HCT116 (cell line): ENCODE measurements at regions not wholly inside any gene's neighbourhood (a gene's known extent, or its start where the extent isn't known, plus 50 kb on each side); places are given as distances from the start of the nearest gene placed in this dataset.

Experiments
- ATAC-seq: fragments of 200-7000 bp; cut with Tn5 transposase; 2 replicates; pipeline ENCODE4 v1.9.1; 2020; ENCODE audit warnings: mild to moderate bottlenecking, moderate library complexity
- BruUV-seq: library from RNA; stranded (reverse); fragments of 400-500 nt; replicated peaks from 2 replicates; lab custom pipeline; 2021; lab: Mats Ljungman, UMichigan
- CTCF ChIA-PET: fragments of 300-600 bp; sonication (Branson Sonifier 250); formaldehyde crosslinking; loops from one replicate; lab custom pipeline; 2021; ENCODE audit warnings: antibody characterized with exemption; lab: Charles Lee
- POLR2A ChIA-PET: fragments of 300-600, 350-600 bp; sonication (Branson Sonifier 250); formaldehyde crosslinking; loops from one replicate; lab custom pipeline; 2021; ENCODE audit warnings: antibody characterized with exemption; lab: Charles Lee
- RAD21 ChIA-PET, 2 experiments: fragments of 300-600 bp; sonication (Branson Sonifier 250); formaldehyde crosslinking; loops; one replicate each; lab custom pipeline; 2023; ENCODE audit warnings: low total read pairs in 2 of 2; ENCODE audit not compliant: uncharacterized antibody in 2 of 2, unreplicated experiment in 2 of 2, low non-redundant PET in 1 of 2; lab: Charles Lee
- DNase-seq: peaks from one replicate; pipeline ENCODE4 v3.0.0-alpha.2; 2010; ENCODE audit warnings: low read depth, low spot score
- H2AFZ ChIP-seq: fragments of 200-600 bp; shearing (Covaris generic), sonication (generic); 2 replicates; pipeline ENCODE4 v1.6.1; 2017; ENCODE audit warnings: low read depth, mixed run types, mixed read lengths, antibody characterized with exemption, low read length; ENCODE audit not compliant: poor library complexity, severe bottlenecking
- H3K27ac ChIP-seq: 2 replicates; pipeline ENCODE4 v1.5.1; 2012; ENCODE audit warnings: low read depth, low read length
- H3K27me3 ChIP-seq: fragments of 200-600 bp; sonication (generic); 2 replicates; pipeline ENCODE4 v1.6.1; 2016; ENCODE audit warnings: mixed run types, low read length, mixed read lengths; ENCODE audit not compliant: insufficient read depth
- H3K36me3 ChIP-seq, 2 experiments: fragments of 200-500 bp in 1 of 2; fragments of 200-600 bp in 1 of 2; sonication (Bioruptor generic) in 1 of 2; sonication (generic) in 1 of 2; 2 replicates each; pipeline versions ENCODE4 v1.5.1 to v1.6.1; 2014 to 2016; ENCODE audit warnings: low read length in 2 of 2, inconsistent platforms in 1 of 2, mixed read lengths in 1 of 2, mixed run types in 1 of 2; ENCODE audit not compliant: insufficient read depth in 2 of 2, control insufficient read depth in 1 of 2
- H3K4me1 ChIP-seq, 2 experiments: fragments of 200-600 bp in 1 of 2; sonication (generic) in 1 of 2; 2 replicates each; pipeline versions ENCODE4 v1.5.1 to v1.6.1; 2012 to 2017; ENCODE audit warnings: low read length in 2 of 2, inconsistent platforms in 1 of 2, mild to moderate bottlenecking in 1 of 2, mixed read lengths in 1 of 2, mixed run types in 1 of 2, moderate library complexity in 1 of 2; ENCODE audit not compliant: insufficient read depth in 2 of 2, control insufficient read depth in 1 of 2
- H3K4me2 ChIP-seq: fragments of 200-600 bp; sonication (generic); 2 replicates; pipeline ENCODE4 v1.6.1; 2017; ENCODE audit warnings: mixed run types, low read length, mixed read lengths
- H3K4me3 ChIP-seq, 2 experiments: fragments of 200-600 bp in 1 of 2; sonication (generic) in 1 of 2; replicated peaks in 1 of 2; 2 replicates each; pipeline ENCODE4 v1.5.1; 2011 to 2016; ENCODE audit warnings: low read length in 2 of 2, control low read depth in 1 of 2, low read depth in 1 of 2, mild to moderate bottlenecking in 1 of 2, mixed read lengths in 1 of 2, mixed run types in 1 of 2
- H3K79me2 ChIP-seq: fragments of 200-600 bp; sonication (generic); 2 replicates; pipeline ENCODE4 v1.6.1; 2017; ENCODE audit warnings: mild to moderate bottlenecking, mixed run types, low read length, moderate library complexity, mixed read lengths; ENCODE audit not compliant: insufficient read depth
- H3K9ac ChIP-seq: fragments of 200-600 bp; sonication (generic); 2 replicates; pipeline ENCODE4 v1.6.1; 2016; ENCODE audit warnings: low read length, mixed read lengths
- H3K9me2 ChIP-seq: fragments of 200-600 bp; sonication (generic), shearing (Covaris generic); 2 replicates; pipeline ENCODE4 v1.6.1; 2017; ENCODE audit warnings: mixed run types, mild to moderate bottlenecking, moderate library complexity; ENCODE audit not compliant: insufficient read depth
- H3K9me3 ChIP-seq, 2 experiments: fragments of 200-500 bp in 1 of 2; fragments of 200-600 bp in 1 of 2; sonication (Bioruptor generic) in 1 of 2; sonication (generic) in 1 of 2; 2 replicates each; pipeline ENCODE4 v1.6.1; 2014 to 2017; ENCODE audit warnings: low read length in 2 of 2, mixed read lengths in 2 of 2, inconsistent platforms in 1 of 2, low read depth in 1 of 2, mild to moderate bottlenecking in 1 of 2, mixed run types in 1 of 2, moderate library complexity in 1 of 2; ENCODE audit not compliant: control insufficient read depth in 1 of 2, insufficient read depth in 1 of 2
- H4K20me1 ChIP-seq: fragments of 200-600 bp; sonication (generic), shearing (Covaris generic); 2 replicates; pipeline ENCODE4 v1.6.1; 2017; ENCODE audit warnings: mixed run types, mild to moderate bottlenecking, moderate library complexity; ENCODE audit not compliant: insufficient read depth
- ATF3 ChIP-seq: IDR thresholded peaks from 2 replicates; pipeline ENCODE4 v1.6.1; 2012
- FOSL1 ChIP-seq: IDR thresholded peaks from 2 replicates; pipeline ENCODE4 v1.6.1; 2012; ENCODE audit warnings: low read depth
- JUND ChIP-seq: IDR thresholded peaks from 2 replicates; pipeline ENCODE4 v1.6.1; 2012
- SIN3A ChIP-seq: IDR thresholded peaks from 2 replicates; pipeline ENCODE4 v1.6.1; 2012; ENCODE audit warnings: low read depth
- ZFX ChIP-seq: fragments of 450-650 bp; IDR thresholded peaks from 2 replicates; pipeline ENCODE4 v1.6.1; 2017
- ZNF274 ChIP-seq: fragments of 200-500 bp; sonication (Bioruptor generic); IDR thresholded peaks from 2 replicates; pipeline ENCODE4 v1.6.1; 2014; ENCODE audit warnings: mild to moderate bottlenecking, low read depth, low read length, inconsistent platforms
- intact Hi-C: fragments of 100-400 bp; cut with micrococcal nuclease; formaldehyde crosslinking; loops from 2 replicates; pipeline ENCODE4 v1.10.0; 2022
- TF ChIP-seq, protein P1 (sequence below), 3 experiments: fragments of 200-600 bp in 1 of 3; sonication (generic) in 1 of 3; IDR thresholded peaks in 2 of 3; conservative IDR thresholded peaks in 1 of 3; 2 replicates each; pipeline ENCODE4 v1.5.1; 2012 to 2017; ENCODE audit warnings: low read depth in 2 of 3, low read length in 2 of 3, antibody characterized with exemption in 1 of 3, borderline replicate concordance in 1 of 3, control low read depth in 1 of 3, mild to moderate bottlenecking in 1 of 3, mixed read lengths in 1 of 3, mixed run types in 1 of 3, moderate library complexity in 1 of 3; ENCODE audit not compliant: insufficient read depth in 1 of 3

- Histone ChIP-seq H3K9ac (no peak overlapping the region), H2AFZ (no peak overlapping the region), H3K4me2 (no peak overlapping the region), H3K4me1 (no peaks in the 10 kb centered on the region), H4K20me1 (no peaks in the 10 kb centered on the region), H3K79me2 (no peaks in the 10 kb centered on the region), H3K9me3 (no peaks in the 10 kb centered on the region), H3K4me3 (no peak overlapping the region), H3K36me3 (no peaks in the 10 kb centered on the region), H3K9me2 (no peaks in the 10 kb centered on the region), H3K27ac (no peak overlapping the region), H3K27me3 (0 out of 2 replicates have a peak, but pooled peaks cover 15% of the 10 kb centered on the region)
- intact Hi-C loops = no loop called here
- RAD21 ChIA-PET = no interaction called here
- CTCF ChIA-PET = no interaction called here
- DNase-seq = no peak
- TF ChIP-seq ATF3 (no peak), ZFX (no peak), ZNF274 (no peak), SIN3A (no peak), JUND (no peak), FOSL1 (no peak)
- TF ChIP-seq, protein P1, sequence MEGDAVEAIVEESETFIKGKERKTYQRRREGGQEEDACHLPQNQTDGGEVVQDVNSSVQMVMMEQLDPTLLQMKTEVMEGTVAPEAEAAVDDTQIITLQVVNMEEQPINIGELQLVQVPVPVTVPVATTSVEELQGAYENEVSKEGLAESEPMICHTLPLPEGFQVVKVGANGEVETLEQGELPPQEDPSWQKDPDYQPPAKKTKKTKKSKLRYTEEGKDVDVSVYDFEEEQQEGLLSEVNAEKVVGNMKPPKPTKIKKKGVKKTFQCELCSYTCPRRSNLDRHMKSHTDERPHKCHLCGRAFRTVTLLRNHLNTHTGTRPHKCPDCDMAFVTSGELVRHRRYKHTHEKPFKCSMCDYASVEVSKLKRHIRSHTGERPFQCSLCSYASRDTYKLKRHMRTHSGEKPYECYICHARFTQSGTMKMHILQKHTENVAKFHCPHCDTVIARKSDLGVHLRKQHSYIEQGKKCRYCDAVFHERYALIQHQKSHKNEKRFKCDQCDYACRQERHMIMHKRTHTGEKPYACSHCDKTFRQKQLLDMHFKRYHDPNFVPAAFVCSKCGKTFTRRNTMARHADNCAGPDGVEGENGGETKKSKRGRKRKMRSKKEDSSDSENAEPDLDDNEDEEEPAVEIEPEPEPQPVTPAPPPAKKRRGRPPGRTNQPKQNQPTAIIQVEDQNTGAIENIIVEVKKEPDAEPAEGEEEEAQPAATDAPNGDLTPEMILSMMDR (IDR thresholded peaks at IDR 0.05 in 2 of 3, conservative IDR thresholded peaks at IDR 0.05 in 1 of 3; ENCODE audit: borderline replicate concordance in 1 of 3, insufficient read depth in 1 of 3, low read depth in 2 of 3, low read length in 2 of 3) = no peak
- POLR2A ChIA-PET = no interaction called here
- no TSS peak for BruUV-seq
- ATAC-seq = no peak
Observed at GRCh38 chr16:17723531-17724134, 252.9 kb upstream of the XYLT1 start.

DNA sequence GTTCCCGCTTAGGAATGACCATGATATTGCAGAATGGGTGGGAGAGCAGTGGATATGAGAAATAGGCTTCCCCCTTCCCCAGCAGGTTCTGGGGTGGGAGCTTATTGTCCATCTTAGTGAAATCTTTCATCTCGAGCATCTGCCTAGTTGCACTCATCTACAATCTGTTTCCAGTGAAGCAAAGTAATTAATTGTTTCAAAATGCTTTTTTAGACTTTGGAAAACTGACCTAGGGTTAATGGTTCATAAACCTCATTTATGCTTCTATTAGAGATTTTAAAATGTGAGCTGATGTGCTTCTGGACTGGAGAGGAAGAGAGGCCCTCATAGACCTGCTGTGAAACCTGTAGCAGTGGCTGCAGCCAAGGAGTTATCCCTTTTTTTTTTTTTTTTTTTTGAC is 247.7 kb upstream of the XYLT1 start:
- no peaks in the 10 kb centered on the region for H3K79me2 ChIP-seq
- no peak overlapping the region for H3K27ac ChIP-seq
- H3K4me1 ChIP-seq = no peaks in the 10 kb centered on the region
- no peak overlapping the region for H3K4me3 ChIP-seq
- DNase-seq (no peak), ATAC-seq (no peak)
- no peak overlapping the region for H3K9ac ChIP-seq
- H4K20me1 ChIP-seq = no peaks in the 10 kb centered on the region
- no peak overlapping the region for H3K4me2 ChIP-seq
- no TSS peak for BruUV-seq
- no peaks in the 10 kb centered on the region for H3K9me3 ChIP-seq
- H3K36me3 ChIP-seq = no peaks in the 10 kb centered on the region
- H2AFZ ChIP-seq = no peak overlapping the region
- TF ChIP-seq FOSL1 = no peak
- intact Hi-C loops = no loop called here
- H3K27me3 ChIP-seq = 0 out of 2 replicates have a peak, but pooled peaks cover 11% of the 10 kb centered on the region
- POLR2A ChIA-PET = no interaction called here
- CTCF ChIA-PET = no interaction called here
- RAD21 ChIA-PET = no interaction called here
- H3K9me2 ChIP-seq = no peaks in the 10 kb centered on the region
